Epithelial cell of proximal tubule (primary cell): ENCODE measurements at regions not wholly inside any gene's neighbourhood (a gene's known extent, or its start where the extent isn't known, plus 50 kb on each side); places are given as distances from the start of the nearest gene placed in this dataset.

Source experiments
- DNase-seq: peaks from one replicate; pipeline ENCODE4 v3.0.0-alpha.2; 2011; ENCODE audit warnings: low read depth
- H3K4me3 ChIP-seq: 2 replicates; pipeline ENCODE4 v1.5.1; 2011; ENCODE audit warnings: low read depth, mild to moderate bottlenecking, low read length
- TF ChIP-seq, protein P1 (sequence below): conservative IDR thresholded peaks from 2 replicates; pipeline ENCODE4 v1.5.1; 2012; ENCODE audit warnings: low read depth, mild to moderate bottlenecking, low read length

DNA sequence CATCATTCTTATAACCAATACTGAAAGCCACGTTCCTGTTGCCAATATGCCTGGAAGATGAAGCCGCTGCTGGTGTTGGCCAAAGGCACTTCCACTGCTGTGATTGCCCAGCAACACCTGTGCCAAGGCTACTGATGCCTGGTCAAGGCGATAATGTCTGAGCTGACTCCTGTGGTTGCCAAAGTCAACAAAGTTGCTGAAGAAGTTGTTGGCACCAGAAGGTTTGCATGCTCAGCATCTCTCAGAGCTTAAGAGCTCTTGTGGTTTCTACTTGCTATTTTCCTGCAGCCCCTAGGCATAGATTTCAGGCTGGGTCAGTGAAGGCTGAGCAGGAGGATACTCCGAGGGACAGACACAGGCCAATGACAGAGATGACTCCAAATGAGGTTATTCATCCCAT, 63.4 kb upstream of the RAB3GAP2 start:
- TF ChIP-seq, protein P1, sequence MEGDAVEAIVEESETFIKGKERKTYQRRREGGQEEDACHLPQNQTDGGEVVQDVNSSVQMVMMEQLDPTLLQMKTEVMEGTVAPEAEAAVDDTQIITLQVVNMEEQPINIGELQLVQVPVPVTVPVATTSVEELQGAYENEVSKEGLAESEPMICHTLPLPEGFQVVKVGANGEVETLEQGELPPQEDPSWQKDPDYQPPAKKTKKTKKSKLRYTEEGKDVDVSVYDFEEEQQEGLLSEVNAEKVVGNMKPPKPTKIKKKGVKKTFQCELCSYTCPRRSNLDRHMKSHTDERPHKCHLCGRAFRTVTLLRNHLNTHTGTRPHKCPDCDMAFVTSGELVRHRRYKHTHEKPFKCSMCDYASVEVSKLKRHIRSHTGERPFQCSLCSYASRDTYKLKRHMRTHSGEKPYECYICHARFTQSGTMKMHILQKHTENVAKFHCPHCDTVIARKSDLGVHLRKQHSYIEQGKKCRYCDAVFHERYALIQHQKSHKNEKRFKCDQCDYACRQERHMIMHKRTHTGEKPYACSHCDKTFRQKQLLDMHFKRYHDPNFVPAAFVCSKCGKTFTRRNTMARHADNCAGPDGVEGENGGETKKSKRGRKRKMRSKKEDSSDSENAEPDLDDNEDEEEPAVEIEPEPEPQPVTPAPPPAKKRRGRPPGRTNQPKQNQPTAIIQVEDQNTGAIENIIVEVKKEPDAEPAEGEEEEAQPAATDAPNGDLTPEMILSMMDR, result no peak

DNA sequence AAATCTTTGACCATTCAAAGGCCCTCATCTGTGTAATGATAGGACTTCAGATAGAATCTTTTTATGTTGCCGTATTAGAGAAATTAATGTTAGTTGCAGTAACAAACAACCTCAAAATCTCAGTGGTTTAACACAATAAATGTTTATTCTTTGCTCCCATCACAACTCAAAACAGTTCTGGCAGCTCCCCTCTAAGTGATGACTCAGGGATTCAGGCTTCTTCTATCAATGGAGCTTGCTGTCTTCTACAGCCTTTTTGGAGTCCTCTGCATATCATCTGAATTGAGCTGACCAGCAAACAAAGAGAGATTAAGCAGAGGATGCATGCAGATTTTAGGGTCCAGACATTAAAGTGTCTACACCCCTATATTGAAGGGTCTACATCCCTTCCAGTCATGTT, 59.1 kb upstream of the RAB3GAP2 start:
- no peak overlapping the region for H3K4me3 ChIP-seq
- TF ChIP-seq, protein P1, result no peak
- DNase-seq, result no peak

More for the DNA sequence above, 63.4 kb upstream of the RAB3GAP2 start:
- H3K4me3 ChIP-seq, result no peak overlapping the region
- no peak for DNase-seq

DNA sequence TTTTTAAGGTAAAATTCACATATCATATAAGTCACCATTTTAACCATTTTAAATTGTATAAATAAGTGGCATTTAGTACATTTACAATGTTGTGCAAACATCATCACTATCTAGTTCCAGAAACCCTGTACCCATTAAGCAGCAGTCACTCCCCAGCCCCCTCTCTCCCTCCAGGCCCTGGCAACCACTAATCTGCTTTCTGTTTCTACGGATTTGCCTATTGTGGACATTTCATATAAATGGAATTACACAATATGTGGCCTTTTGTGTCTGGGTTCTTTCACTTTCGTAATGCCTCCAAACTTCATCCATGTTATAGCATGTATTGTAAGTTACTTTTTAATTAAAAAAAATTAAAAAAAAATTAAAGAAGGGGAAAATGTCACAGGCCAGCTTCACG, 58.0 kb upstream of the RAB3GAP2 start:
- no peak overlapping the region for H3K4me3 ChIP-seq
- TF ChIP-seq, protein P1, result no peak

DNA sequence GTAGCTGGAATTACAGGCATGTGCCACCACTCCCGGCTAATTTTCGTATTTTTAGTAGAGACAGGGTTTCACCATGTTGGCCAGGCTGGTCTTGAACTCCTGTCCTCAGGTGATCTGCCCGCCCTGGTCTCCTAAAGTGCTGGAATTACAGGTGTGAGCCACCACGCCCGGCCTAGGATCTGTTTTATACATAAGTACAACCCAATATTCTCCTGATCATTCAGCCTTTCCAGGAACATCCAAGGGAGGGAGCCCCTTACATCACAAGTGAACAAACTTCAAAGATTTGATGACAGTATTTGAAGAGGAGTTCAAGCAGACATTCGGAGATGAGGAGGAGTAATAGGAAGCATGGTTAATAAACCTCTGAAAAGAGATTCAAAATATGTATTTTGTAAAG, 54.9 kb upstream of the RAB3GAP2 start:
- no peak overlapping the region for H3K4me3 ChIP-seq
- TF ChIP-seq, protein P1, result no peak
- no peak for DNase-seq

More for the DNA sequence above, 58.0 kb upstream of the RAB3GAP2 start:
- DNase-seq, result no peak

DNA sequence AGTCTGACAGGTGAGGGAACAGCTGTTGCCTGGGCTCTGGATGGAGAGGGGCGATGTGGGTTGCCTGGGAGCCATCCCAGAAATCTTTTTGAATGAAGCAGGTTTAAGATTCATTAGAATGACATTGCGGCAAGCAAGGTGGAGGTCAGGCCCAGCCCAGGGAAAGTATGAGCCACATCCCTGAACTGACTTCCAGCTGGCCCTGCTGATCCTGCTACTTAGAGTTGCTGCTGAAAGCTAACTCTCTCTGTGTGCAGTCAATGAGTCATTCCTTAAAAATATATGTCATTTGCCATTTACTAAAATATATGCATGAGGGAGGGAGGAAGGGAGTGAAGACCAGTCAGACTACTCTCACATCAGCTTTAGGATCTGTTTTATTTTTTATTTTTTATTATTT, 54.3 kb upstream of the RAB3GAP2 start:
- TF ChIP-seq, protein P1, result no peak
- H3K4me3 ChIP-seq, result no peak overlapping the region
- DNase-seq, result no peak

DNA sequence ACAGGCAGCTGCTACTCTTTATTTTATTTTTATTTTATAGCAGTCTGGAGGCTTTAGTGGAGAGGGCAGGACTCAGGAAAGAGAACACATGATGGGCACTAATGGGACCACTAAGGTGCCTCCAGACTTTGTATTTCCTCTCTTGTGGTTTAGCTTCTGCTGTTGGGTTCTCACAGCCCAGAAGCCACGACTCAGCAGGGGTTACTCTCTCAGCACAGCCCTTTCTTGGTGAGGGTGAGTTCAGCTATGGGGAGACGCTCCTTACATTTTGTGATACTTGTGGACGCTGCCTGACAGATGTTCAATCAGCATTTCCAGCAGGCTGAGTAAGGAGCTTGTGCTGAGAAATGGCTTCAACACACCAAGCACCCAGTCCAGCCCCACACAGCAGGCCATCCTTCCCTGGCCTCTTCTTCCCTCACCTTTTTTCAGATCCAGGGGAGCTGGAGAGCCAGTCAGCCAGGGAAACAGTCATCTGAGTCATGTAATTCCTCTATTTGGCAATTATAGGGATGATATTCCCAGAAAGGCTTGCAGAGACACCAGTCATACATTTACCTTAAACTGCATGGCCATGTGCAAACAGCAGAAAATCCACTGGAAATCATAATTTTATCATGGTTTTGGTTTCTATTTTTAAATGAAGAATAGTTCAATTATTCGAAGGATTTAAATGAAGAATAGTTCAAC, 53.2 kb upstream of the RAB3GAP2 start:
- TF ChIP-seq, protein P1, result no peak
- H3K4me3 ChIP-seq, result no peak overlapping the region
- no peak for DNase-seq

DNA sequence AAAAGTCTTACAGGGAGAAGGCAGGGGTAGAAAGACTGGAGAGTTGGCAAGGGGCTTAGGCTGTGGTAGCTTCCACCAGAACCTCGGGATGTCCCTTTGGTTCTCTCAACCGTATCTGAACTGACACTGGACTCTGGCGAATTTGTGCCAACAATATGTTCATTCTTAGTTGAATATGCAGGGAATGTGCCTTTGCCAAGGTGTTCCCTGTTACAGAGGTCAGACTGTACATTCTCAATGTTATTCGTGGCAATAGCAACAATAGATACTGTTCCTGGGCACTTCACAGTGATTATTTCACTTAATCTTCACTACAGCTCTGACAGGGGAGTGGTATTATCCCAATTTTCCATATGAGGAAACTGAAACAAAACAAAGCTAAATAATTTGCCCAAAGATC, 51.5 kb upstream of the RAB3GAP2 start:
- no peak for DNase-seq
- TF ChIP-seq, protein P1, result no peak
- no peak overlapping the region for H3K4me3 ChIP-seq
